Activated CD8-positive, alpha-beta memory T cell treated with anti-CD3 and anti-CD28 coated beads, Interleukin-2, amount 50 U/mL, for 24 hours (primary cell): ENCODE measurements at regions not wholly inside any gene's neighbourhood (a gene's known extent, or its start where the extent isn't known, plus 50 kb on each side); places are given as distances from the start of the nearest gene placed in this dataset.

Experiments used
- DNase-seq: peaks from one replicate; pipeline ENCODE4 v3.0.0-alpha.2; 2020; ENCODE audit errors: extremely low read depth

- no peak for DNase-seq
Observed at GRCh38 chr19:16000024-16000663, 51.3 kb downstream of the OR10H4 start.

GRCh38 chr19:16001481-16002312 is 52.9 kb downstream of the OR10H4 start:
- peak; percentile 7 for DNase-seq

- DNase-seq: no peak
Observed at GRCh38 chr19:16002406-16003384, 53.9 kb downstream of the OR10H4 start.

- no peak for DNase-seq
Observed at GRCh38 chr19:16003391-16003790, 54.6 kb downstream of the OR10H4 start.

- DNase-seq: no peak
Observed at GRCh38 chr19:16005925-16006324, 57.1 kb downstream of the OR10H4 start.

- no peak for DNase-seq
Observed at GRCh38 chr19:16012552-16012951, 63.7 kb upstream of the TPM4 start.

- DNase-seq: no peak
Observed at GRCh38 chr19:16013181-16013850, 63.0 kb upstream of the TPM4 start.

GRCh38 chr19:16013851-16014840 is 62.1 kb upstream of the TPM4 start:
- DNase-seq: no peak

GRCh38 chr19:16014923-16015804 is 61.1 kb upstream of the TPM4 start:
- DNase-seq: no peak

- DNase-seq: no peak
Observed at GRCh38 chr19:16015805-16016173, 60.5 kb upstream of the TPM4 start.

- DNase-seq: no peak
Observed at GRCh38 chr19:16016226-16017137, 59.8 kb upstream of the TPM4 start.

- no peak for DNase-seq
Observed at GRCh38 chr19:16017138-16017490, 59.2 kb upstream of the TPM4 start.

- no peak for DNase-seq
Observed at GRCh38 chr19:16018106-16018755, 58.1 kb upstream of the TPM4 start.

- no peak for DNase-seq
Observed at GRCh38 chr19:16018801-16019551, 57.3 kb upstream of the TPM4 start.

- DNase-seq: no peak
Observed at GRCh38 chr19:16019691-16020448, 56.4 kb upstream of the TPM4 start.

GRCh38 chr19:16021796-16022195 is 54.5 kb upstream of the TPM4 start:
- DNase-seq: no peak
